ENCODE measurements at regions not wholly inside any gene's neighbourhood (a gene's known extent, or its start where the extent isn't known, plus 50 kb on each side); places are given as distances from the start of the nearest gene placed in this dataset.
"Not testable (repeated sequence)": the region's sequence is repeated elsewhere in the genome, so short reads cannot be mapped to it uniquely, and the experiment has no call there.

DNA sequence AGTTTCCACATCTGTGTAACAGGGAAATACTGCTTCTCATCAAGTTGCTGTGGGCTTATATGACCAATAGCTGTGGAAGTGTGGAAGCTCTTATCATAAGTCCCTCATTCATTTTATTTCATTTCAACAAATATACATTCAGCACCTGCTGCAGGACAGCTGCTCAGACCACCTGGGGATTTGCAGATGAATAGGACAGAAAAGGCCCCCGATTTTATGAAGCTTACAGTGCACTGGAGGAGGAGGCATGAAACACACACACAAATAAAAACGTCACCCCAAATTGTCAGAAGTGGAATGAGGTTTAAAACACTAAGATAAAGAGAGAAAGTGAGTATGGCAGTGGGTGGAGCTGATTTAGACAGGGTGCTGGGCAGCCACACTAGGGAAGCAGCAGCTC is 107.2 kb downstream of the DRD1 start:
- intact Hi-C loops (cut with micrococcal nuclease; ENCODE audit: unreplicated experiment): no loop called here
- no peak overlapping the region for H3K4me3 ChIP-seq (ENCODE audit: low read depth, low read length, poor library complexity, severe bottlenecking)
- H3K4me2 ChIP-seq (ENCODE audit: low read length): no peak overlapping the region
- POLR2A ChIA-PET: interaction anchor here (1.1 kb wide), 1 partner anchor 79 kb away, joined by 3 read pairs; no protein-coding TSS in a partner anchor
- H3K36me3 ChIP-seq (ENCODE audit: insufficient read depth, low read length): no peaks in the 10 kb centered on the region
- H2AFZ ChIP-seq (ENCODE audit: low read length): no peak overlapping the region
- DNase-seq (ENCODE audit: low spot score): no peak
- CTCF ChIA-PET (ENCODE audit: unreplicated experiment): no interaction called here
- H3K79me2 ChIP-seq (ENCODE audit: insufficient read depth, low read depth, low read length): no peaks in the 10 kb centered on the region
- H3K9me3 ChIP-seq (ENCODE audit: low read length): no peaks in the 10 kb centered on the region
- no peaks in the 10 kb centered on the region for H4K20me1 ChIP-seq (ENCODE audit: insufficient read depth, low read length)
- H3K27ac ChIP-seq (ENCODE audit: low read depth, low read length, poor library complexity, severe bottlenecking): no peak overlapping the region
- TF ChIP-seq, protein P1, sequence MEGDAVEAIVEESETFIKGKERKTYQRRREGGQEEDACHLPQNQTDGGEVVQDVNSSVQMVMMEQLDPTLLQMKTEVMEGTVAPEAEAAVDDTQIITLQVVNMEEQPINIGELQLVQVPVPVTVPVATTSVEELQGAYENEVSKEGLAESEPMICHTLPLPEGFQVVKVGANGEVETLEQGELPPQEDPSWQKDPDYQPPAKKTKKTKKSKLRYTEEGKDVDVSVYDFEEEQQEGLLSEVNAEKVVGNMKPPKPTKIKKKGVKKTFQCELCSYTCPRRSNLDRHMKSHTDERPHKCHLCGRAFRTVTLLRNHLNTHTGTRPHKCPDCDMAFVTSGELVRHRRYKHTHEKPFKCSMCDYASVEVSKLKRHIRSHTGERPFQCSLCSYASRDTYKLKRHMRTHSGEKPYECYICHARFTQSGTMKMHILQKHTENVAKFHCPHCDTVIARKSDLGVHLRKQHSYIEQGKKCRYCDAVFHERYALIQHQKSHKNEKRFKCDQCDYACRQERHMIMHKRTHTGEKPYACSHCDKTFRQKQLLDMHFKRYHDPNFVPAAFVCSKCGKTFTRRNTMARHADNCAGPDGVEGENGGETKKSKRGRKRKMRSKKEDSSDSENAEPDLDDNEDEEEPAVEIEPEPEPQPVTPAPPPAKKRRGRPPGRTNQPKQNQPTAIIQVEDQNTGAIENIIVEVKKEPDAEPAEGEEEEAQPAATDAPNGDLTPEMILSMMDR (conservative IDR thresholded peaks at IDR 0.05; ENCODE audit: low read length): no peak
- no peaks in the 10 kb centered on the region for H3K9me2 ChIP-seq (ENCODE audit: insufficient read depth, low read length)
- no TSS peak for BruUV-seq (replicated peaks)
- H3K4me1 ChIP-seq (ENCODE audit: insufficient read depth, low read length, poor library complexity, severe bottlenecking): no peaks in the 10 kb centered on the region

DNA sequence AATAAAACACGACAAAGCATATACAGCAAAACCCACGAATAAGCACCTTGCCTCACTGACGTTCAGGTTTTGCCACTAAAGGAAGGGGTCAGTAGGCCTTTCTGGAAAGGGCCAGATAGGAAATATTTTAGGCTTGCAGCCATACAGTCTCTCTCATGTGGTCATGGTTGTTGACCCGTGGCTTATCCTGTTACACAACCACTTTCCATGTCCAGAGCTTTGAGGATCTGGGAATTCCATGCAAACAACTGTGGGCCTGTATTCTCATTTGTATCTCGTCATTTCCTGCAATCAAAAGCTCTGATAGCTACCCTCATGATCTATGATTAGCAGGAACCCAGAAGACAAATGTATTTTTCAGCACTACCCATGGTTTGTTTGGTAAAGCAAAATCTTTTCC is 108.3 kb downstream of the DRD1 start:
- ChIA-PET POLR2A (no interaction called here), CTCF (ENCODE audit: unreplicated experiment) (no interaction called here)
- BruUV-seq (replicated peaks): no TSS peak
- Histone ChIP-seq H3K9me3 (ENCODE audit: low read length) (no peaks in the 10 kb centered on the region), H3K27ac (ENCODE audit: low read depth, low read length, poor library complexity, severe bottlenecking) (no peak overlapping the region), H3K79me2 (ENCODE audit: insufficient read depth, low read depth, low read length) (no peaks in the 10 kb centered on the region), H4K20me1 (ENCODE audit: insufficient read depth, low read length) (no peaks in the 10 kb centered on the region), H3K36me3 (ENCODE audit: insufficient read depth, low read length) (no peaks in the 10 kb centered on the region), H3K9me2 (ENCODE audit: insufficient read depth, low read length) (no peaks in the 10 kb centered on the region), H3K4me1 (ENCODE audit: insufficient read depth, low read length, poor library complexity, severe bottlenecking) (no peaks in the 10 kb centered on the region), H2AFZ (ENCODE audit: low read length) (no peak overlapping the region), H3K4me2 (ENCODE audit: low read length) (no peak overlapping the region), H3K4me3 (ENCODE audit: low read depth, low read length, poor library complexity, severe bottlenecking) (no peak overlapping the region)
- TF ChIP-seq, protein P1 (conservative IDR thresholded peaks at IDR 0.05; ENCODE audit: low read length): no peak
- TF ChIP-seq EZH2phosphoT487 (IDR thresholded peaks at IDR 0.05; ENCODE audit: borderline replicate concordance, low read depth, low read length): no peak
- intact Hi-C loops (cut with micrococcal nuclease; ENCODE audit: unreplicated experiment): no loop called here
- DNase-seq (ENCODE audit: low spot score): no peak

- H3K36me3 ChIP-seq (ENCODE audit: insufficient read depth, low read length); DNase-seq (ENCODE audit: low spot score); H3K27ac ChIP-seq (ENCODE audit: low read depth, low read length, poor library complexity, severe bottlenecking); H3K4me2 ChIP-seq (ENCODE audit: low read length); H2AFZ ChIP-seq (ENCODE audit: low read length); intact Hi-C loops (cut with micrococcal nuclease; ENCODE audit: unreplicated experiment); BruUV-seq (replicated peaks); POLR2A ChIA-PET; H3K4me1 ChIP-seq (ENCODE audit: insufficient read depth, low read length, poor library complexity, severe bottlenecking); H3K9me2 ChIP-seq (ENCODE audit: insufficient read depth, low read length); H3K9me3 ChIP-seq (ENCODE audit: low read length); CTCF ChIA-PET (ENCODE audit: unreplicated experiment); H3K79me2 ChIP-seq (ENCODE audit: insufficient read depth, low read depth, low read length); H3K4me3 ChIP-seq (ENCODE audit: low read depth, low read length, poor library complexity, severe bottlenecking); H4K20me1 ChIP-seq (ENCODE audit: insufficient read depth, low read length): not testable (repeated sequence)
These were observed 112.6 kb downstream of the DRD1 start for GRCh38 chr5:175331173-175332036.
